D341Med (cell line): ENCODE measurements at regions not wholly inside any gene's neighbourhood (a gene's known extent, or its start where the extent isn't known, plus 50 kb on each side); places are given as distances from the start of the nearest gene placed in this dataset.
A peak's percentile ranks its signal among the peaks of the same experiment; 100 is the strongest.
"Not testable (repeated sequence)": the region's sequence is repeated elsewhere in the genome, so short reads cannot be mapped to it uniquely, and the experiment has no call there.

ENCODE experiments used
- DNase-seq: peaks from one replicate; pipeline ENCODE4 v3.0.0; 2012; ENCODE audit warnings: low spot score

GRCh38 chr2:132068407-132068806 lies 93.3 kb downstream of the ANKRD30BL start:
- not testable (repeated sequence) for DNase-seq

GRCh38 chr2:132065391-132065790 lies 96.4 kb downstream of the ANKRD30BL start:
- DNase-seq, result not testable (repeated sequence)

- not testable (repeated sequence) for DNase-seq
Observed at GRCh38 chr2:132039609-132040236, 122.0 kb downstream of the ANKRD30BL start.

GRCh38 chr2:132038883-132039235 lies 122.9 kb downstream of the ANKRD30BL start:
- DNase-seq, result not testable (repeated sequence)

DNA sequence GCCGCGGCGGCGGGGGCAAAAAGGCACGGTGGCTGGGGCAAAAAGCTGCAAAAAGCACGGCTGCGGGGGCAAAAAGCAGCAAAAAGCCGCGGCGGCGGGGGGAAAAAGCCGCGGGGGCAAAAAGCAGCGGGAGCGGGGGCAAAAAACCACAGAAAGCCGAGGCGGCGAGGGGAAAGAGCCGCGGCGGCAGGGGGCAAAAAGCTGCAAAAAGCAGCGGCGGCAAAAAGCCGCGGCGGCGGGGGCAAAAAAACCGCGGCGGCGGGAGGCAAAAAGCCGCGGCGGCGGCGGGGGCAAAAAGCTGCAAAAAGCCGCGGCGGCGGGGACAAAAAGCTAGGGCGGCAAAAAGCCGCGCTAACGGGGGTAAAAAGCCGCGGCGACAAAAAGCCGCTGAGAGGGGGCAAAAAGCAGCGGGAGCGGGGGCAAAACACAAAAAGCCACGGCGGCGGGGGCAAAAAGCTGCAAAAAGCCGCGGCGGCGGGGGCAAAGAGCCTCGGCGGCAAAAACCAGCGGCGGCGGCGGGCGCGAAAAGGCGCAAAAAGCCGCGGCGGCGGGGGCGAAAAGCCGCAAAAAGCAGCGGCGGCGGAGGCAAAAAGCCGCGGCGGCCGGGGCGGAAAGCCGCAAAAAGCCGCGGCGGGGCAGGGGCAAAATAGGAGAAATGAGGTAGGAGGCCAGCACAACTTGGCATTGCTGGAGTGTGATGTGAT lies 123.4 kb downstream of the ANKRD30BL start:
- DNase-seq, result peak; percentile 20

DNA sequence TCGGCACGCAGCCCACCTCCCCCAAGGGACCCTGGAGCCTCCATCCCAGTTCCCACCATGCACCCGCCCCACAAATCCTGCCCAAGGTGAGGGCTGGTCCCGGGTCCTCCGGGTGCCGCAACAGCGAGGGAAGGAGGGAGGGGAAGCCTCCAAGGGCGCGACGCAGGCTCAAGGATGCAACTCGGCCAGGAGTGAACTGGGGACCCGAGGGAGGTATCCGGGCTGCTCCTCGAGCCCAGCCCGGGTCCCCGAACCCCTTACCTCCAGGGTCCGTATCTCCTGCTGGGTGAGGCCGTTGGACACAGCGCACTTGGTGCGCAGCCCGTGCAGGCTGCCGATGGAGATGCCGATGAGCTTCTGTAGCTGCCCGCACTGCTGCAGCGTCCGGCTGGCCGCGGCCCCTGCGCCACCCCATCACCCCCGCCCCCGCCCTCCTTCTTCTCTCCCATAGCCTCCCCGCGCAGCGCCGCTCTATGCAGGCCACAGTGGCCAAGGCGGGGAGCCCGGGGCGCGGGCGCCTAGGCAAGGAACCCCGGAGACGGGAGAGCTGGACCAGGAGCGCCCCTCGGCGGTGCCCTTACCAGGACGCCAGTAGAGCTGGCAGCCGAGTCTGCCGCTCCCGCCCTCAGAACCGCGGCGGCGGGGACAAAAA lies 124.1 kb downstream of the ANKRD30BL start:
- peak; percentile 34 for DNase-seq

GRCh38 chr2:132034646-132035045 lies 127.1 kb downstream of the ANKRD30BL start:
- no peak for DNase-seq

GRCh38 chr2:132033949-132034348 lies 127.8 kb downstream of the ANKRD30BL start:
- DNase-seq, result no peak

DNA sequence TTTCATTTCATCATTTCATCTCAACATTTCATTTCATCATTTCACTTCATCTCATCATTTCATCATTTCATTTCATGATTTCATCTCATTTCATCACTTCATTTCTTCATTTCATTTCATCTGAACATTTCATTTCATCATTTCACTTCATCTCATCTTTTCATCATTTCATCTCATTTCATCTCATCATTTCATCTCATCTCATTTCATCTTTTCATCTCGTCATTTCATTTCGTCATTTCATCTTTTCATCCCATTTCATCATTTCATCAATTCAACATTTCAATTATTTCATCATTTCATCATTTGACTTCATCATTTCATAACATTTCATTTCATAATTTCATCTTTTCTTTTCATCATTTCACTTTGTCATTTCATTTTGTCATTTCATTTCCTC lies 128.4 kb downstream of the ANKRD30BL start:
- DNase-seq, result no peak

GRCh38 chr2:132012046-132012445 lies 149.7 kb downstream of the ANKRD30BL start:
- DNase-seq, result not testable (repeated sequence)

- DNase-seq, result peak; percentile 22
Observed at GRCh38 chr2:132009874-132010521, 151.8 kb downstream of the ANKRD30BL start.

DNA sequence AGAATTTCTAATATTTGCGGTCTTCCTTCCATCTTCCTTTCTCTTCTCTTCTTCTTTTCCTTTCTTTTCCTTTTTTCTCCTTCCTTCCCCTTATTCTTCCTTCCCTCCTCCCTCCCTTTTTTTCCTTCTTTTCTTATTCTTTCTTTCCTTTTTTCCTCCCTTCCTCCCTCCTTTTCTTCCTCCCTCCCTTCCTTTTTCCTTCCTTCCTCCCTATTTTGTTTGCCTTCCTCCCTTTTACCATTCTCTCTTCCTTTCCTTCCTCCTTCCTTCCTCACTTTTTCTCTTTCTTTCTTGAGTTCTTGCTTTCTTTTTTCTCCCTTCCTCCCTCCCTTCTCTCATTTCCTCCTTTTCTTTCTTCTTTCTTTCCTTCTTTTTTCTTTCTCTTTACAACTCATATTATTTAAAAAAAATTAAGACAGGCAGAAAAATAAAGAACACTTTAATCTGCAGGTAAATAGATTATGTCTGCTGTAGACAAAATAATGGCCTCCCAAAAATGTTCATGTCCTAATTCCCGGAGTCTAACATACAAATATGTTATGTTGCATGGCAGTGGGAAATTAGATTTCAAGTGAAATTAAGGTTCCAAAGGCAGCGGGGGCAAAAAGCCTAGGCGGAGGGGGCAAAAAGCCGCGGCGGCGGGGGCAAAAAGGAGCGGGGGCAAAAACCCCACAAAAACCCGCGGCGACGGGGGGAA lies 152.4 kb downstream of the ANKRD30BL start:
- no peak for DNase-seq

DNA sequence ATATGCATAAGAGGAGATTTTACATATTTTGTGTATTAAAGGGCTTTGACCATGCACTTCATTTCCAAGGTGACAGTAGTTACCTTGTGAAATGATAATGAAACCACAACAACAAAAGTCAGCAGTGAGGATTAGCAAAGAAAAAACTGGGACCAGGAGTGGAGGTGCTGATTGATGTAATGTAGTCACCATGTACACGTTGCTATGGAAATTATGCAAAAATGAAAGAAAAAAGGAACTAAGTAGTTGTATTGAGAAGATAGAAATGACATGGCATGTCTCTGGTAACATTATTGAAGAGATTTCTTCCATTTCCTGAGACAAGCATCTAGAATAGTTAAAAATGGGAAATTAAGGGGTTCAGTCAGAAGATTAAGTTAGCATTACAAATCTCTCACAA lies 171.0 kb downstream of the ANKRD30BL start:
- DNase-seq, result not testable (repeated sequence)

GRCh38 chr2:131966671-131967070 lies 195.1 kb downstream of the ANKRD30BL start:
- not testable (repeated sequence) for DNase-seq

- peak; percentile 2 for DNase-seq
Observed at GRCh38 chr2:131966256-131966655, 195.5 kb downstream of the ANKRD30BL start.

- not testable (repeated sequence) for DNase-seq
Observed at GRCh38 chr2:131958019-131958609, 203.6 kb downstream of the ANKRD30BL start.

- not testable (repeated sequence) for DNase-seq
Observed at GRCh38 chr2:131948641-131949040, 213.1 kb downstream of the ANKRD30BL start.

DNA sequence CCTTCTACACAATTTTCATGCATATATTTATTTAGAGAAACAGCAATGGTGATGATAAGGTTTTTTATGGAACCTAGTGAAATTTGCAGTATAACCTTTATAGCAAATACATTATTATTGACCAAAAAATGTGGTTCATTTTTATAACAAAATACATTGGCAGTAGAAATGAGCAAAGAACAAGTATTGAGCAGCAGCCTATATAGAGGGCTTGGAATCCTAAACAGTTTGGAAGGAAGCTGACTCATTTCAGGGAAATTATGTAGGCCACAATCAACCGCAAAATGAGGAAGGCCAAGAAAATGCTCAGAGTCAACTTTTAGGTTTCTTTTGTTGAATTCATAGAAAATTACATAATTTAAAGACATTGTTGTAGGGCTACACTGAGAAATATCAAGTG lies 238.5 kb downstream of the ANKRD30BL start:
- DNase-seq, result not testable (repeated sequence)

- not testable (repeated sequence) for DNase-seq
Observed at GRCh38 chr2:131922854-131923253, 238.9 kb downstream of the ANKRD30BL start.
